AG04450 (cell line): ENCODE measurements at regions not wholly inside any gene's neighbourhood (a gene's known extent, or its start where the extent isn't known, plus 50 kb on each side); places are given as distances from the start of the nearest gene placed in this dataset.

ENCODE experiments used
- CTCF ChIA-PET: fragments of 300-600, 350-600 bp; formaldehyde crosslinking; extraction: SDS; loops from one replicate; lab custom pipeline; 2022; ENCODE audit warnings: antibody characterized with exemption, inconsistent platforms; lab: Charles Lee
- POLR2A ChIA-PET: fragments of 350-600 bp; formaldehyde crosslinking; extraction: SDS; loops from one replicate; lab custom pipeline; 2021; ENCODE audit warnings: antibody characterized with exemption, inconsistent platforms; lab: Yijun Ruan, JAX
- DNase-seq: peaks from one replicate; pipeline ENCODE4 v3.0.0-alpha.2; 2011; ENCODE audit warnings: low read depth, low spot score
- H3K27ac ChIP-seq: one replicate; pipeline ENCODE4 v1.5.1; 2012; ENCODE audit warnings: low read depth, low read length, control low read depth
- H3K27me3 ChIP-seq: one replicate; pipeline ENCODE4 v1.6.0; 2012; ENCODE audit warnings: low read length; ENCODE audit not compliant: control insufficient read depth, insufficient read depth
- H3K4me3 ChIP-seq: 2 replicates; pipeline ENCODE4 v1.5.1; 2011; ENCODE audit warnings: mild to moderate bottlenecking, low read depth, low read length, control low read depth
- H3K9me3 ChIP-seq: 2 replicates; pipeline ENCODE4 v1.5.1; 2012; ENCODE audit warnings: low read length; ENCODE audit not compliant: control insufficient read depth, insufficient read depth
- CTCF ChIP-seq: IDR thresholded peaks from 2 replicates; pipeline ENCODE4 v1.5.1; 2011; ENCODE audit warnings: low read depth, low read length, control low read depth, inconsistent platforms

- CTCF ChIA-PET = no interaction called here
- Histone ChIP-seq H3K9me3 (no peaks in the 10 kb centered on the region), H3K4me3 (no peak overlapping the region), H3K27ac (no peak overlapping the region), H3K27me3 (no peaks in the 10 kb centered on the region)
- no peak for TF ChIP-seq CTCF
- DNase-seq = no peak
- POLR2A ChIA-PET = no interaction called here
These were observed 64.1 kb downstream of the DRD1 start for GRCh38 chr5:175379867-175380266.

DNA sequence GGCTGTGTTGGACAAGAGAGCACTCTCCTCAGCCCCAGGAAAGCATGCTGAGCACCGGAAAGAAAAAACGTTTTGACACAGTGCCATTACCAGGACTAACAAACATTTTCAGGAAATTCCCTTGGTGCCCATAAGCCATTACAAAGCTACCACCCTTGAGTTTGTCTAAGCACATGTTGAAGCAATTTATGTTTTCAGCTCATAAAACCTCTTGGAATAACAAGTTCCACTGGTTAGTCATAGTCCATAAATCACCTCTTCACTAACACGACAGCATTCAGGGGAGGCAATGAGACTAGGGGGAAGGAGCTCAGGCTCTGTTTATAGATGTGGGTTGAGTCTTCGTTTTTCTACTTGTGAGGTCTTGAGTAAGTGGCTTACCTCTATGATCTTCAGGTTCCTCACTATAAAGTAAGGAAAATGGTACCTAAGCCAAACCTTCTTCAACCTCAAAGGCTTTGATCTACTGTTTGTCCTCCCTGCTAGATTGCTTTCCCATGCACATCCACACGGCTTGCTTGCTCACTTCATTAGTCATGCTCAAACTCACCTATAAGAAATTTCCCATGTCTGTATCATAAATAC lies 65.4 kb downstream of the DRD1 start:
- CTCF ChIA-PET = interaction anchor here (0.5 to 1.8 kb wide), 5 partner anchors 11 to 141 kb away, joined by 3 to 5 read pairs (median 3); partner anchors contain the start of gene DRD1
- Histone ChIP-seq H3K27ac (no peak overlapping the region), H3K27me3 (no peaks in the 10 kb centered on the region), H3K9me3 (no peaks in the 10 kb centered on the region), H3K4me3 (no peak overlapping the region)
- DNase-seq = peak; percentile 32
- TF ChIP-seq CTCF = no peak
- POLR2A ChIA-PET = interaction anchor here (1.1 kb wide), 2 partner anchors 32 to 132 kb away, joined by 4 to 5 read pairs; no protein-coding TSS in a partner anchor

- H3K4me3 ChIP-seq = no peak overlapping the region
These were observed 66.2 kb downstream of the DRD1 start for GRCh38 chr5:175377816-175378215.

GRCh38 chr5:175374166-175374875 lies 69.7 kb downstream of the DRD1 start:
- no peaks in the 10 kb centered on the region for H3K27me3 ChIP-seq
- ChIA-PET CTCF (interaction anchor here (0.7 kb wide), 1 partner anchor 423 kb away, joined by 3 read pairs; no protein-coding TSS in a partner anchor), POLR2A (no interaction called here)
- no peak overlapping the region for H3K27ac ChIP-seq
- H3K9me3 ChIP-seq = no peaks in the 10 kb centered on the region
- DNase-seq = no peak
- TF ChIP-seq CTCF = no peak
- no peak overlapping the region for H3K4me3 ChIP-seq

More at GRCh38 chr5:175377816-175378215, 66.2 kb downstream of the DRD1 start:
- ChIA-PET CTCF (interaction anchor here (0.9 to 1.8 kb wide), 3 partner anchors 11 to 87 kb away, joined by 3 to 5 read pairs (median 4); partner anchors contain the start of gene DRD1), POLR2A (interaction anchor here (0.6 to 1.1 kb wide), 3 partner anchors 15 to 131 kb away, joined by 3 to 5 read pairs (median 4); no protein-coding TSS in a partner anchor)
- no peak for DNase-seq
- H3K27ac ChIP-seq = no peak overlapping the region
- no peak for TF ChIP-seq CTCF
- no peaks in the 10 kb centered on the region for H3K27me3 ChIP-seq
- H3K9me3 ChIP-seq = no peaks in the 10 kb centered on the region

- TF ChIP-seq CTCF = no peak
- DNase-seq = no peak
- no peaks in the 10 kb centered on the region for H3K9me3 ChIP-seq
- CTCF ChIA-PET = no interaction called here
- no peak overlapping the region for H3K27ac ChIP-seq
- H3K4me3 ChIP-seq = no peak overlapping the region
- POLR2A ChIA-PET = no interaction called here
- H3K27me3 ChIP-seq = no peaks in the 10 kb centered on the region
These were observed 78.1 kb downstream of the DRD1 start for GRCh38 chr5:175365866-175366265.
